Sigmoid colon (tissue), 3 donors: ENCODE measurements at regions not wholly inside any gene's neighbourhood (a gene's known extent, or its start where the extent isn't known, plus 50 kb on each side); places are given as distances from the start of the nearest gene placed in this dataset.

Experiments used
- CTCF ChIP-seq, 4 experiments: fragments of 450-650 bp in 3 of 4; fragments of 200-600 bp in 1 of 4; IDR thresholded peaks; one replicate each; pipeline ENCODE4 v1.5.1; 2016 to 2019; ENCODE audit warnings: antibody characterized with exemption in 4 of 4, mild to moderate bottlenecking in 3 of 4, moderate library complexity in 2 of 4
- POLR2A ChIP-seq, 2 donors: fragments of 450-650 bp; IDR thresholded peaks; one replicate each; pipeline ENCODE4 v1.6.1; 2016; ENCODE audit warnings: antibody characterized with exemption in 2 of 2, mild to moderate bottlenecking in 2 of 2, moderate library complexity in 2 of 2

GRCh38 chr16:17013038-17013437 is 457.7 kb downstream of the XYLT1 start:
- TF ChIP-seq CTCF (IDR thresholded peaks at IDR 0.05): no peak
- no peak for TF ChIP-seq POLR2A (IDR thresholded peaks at IDR 0.05)
